HepG2 (cell line): ENCODE measurements at regions not wholly inside any gene's neighbourhood (a gene's known extent, or its start where the extent isn't known, plus 50 kb on each side); places are given as distances from the start of the nearest gene placed in this dataset.

ENCODE experiments used
- CC2D1A ChIP-seq: sonication (generic); formaldehyde crosslinking; IDR thresholded peaks from 2 replicates; pipeline ENCODE4 v1.8.1; 2023; ENCODE audit warnings: mild to moderate bottlenecking, missing genetic modification reagents
- CTCF ChIP-seq: sonication (generic); formaldehyde crosslinking; IDR thresholded peaks from 2 replicates; pipeline ENCODE4 v1.5.0; 2020; ENCODE audit warnings: mild to moderate bottlenecking, missing genetic modification reagents, moderate library complexity
- JARID2 ChIP-seq: sonication (generic); formaldehyde crosslinking; IDR thresholded peaks from 2 replicates; pipeline ENCODE4 v1.8.1; 2023; ENCODE audit warnings: missing genetic modification reagents, inconsistent platforms; ENCODE audit not compliant: insufficient replicate concordance
- RFX5 ChIP-seq: IDR thresholded peaks from 2 replicates; pipeline ENCODE4 v1.6.1; 2011; ENCODE audit warnings: low read depth, low read length, improper control_type of control experiment
- U2AF2 ChIP-seq: fragments of 200-400 bp; formaldehyde crosslinking; IDR thresholded peaks from 2 replicates; pipeline ENCODE4 v1.6.1; 2017; ENCODE audit warnings: low read depth, mild to moderate bottlenecking, low read length

DNA sequence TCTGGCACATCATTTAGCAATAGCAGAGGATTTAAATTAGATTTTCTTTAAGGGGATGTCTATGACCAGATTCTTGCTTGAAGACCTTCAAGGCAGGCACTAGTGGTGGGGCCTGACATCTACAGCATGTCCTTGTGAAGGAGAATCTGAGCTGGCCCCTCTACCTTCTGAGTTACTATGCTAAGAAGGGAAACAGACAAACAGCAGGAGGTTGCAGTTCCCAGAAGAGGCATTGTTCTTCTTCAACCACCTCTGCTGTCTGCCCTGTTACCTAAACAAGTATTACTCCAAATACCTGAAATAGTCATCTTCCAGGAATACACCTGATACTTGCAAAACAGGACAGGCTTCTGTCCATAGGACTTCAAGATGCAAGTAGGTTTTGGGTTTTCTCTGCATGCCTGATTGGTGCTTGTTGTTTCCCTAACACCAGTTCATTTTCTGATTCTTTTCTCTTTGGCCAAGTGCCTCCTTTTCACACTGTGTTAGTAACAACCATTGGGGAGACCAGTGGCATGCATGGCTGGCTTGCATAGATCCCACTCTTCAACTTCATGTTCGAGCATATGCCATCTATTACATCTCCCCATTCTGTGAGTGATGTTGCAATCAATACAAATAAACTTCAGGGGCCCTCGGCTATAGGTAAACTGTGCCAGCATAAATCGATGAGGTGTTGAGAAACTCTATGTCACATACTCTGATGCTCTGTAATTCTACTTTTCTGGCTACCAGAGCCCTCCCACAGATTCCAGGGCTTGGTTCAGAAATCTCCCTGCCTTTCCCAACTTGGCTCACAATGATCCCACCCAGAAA lies 93.0 kb upstream of the DUSP10 start:
- TF ChIP-seq CTCF (CRISPR knock-in tag): no peak
- TF ChIP-seq RFX5: no peak
- TF ChIP-seq CC2D1A (CRISPR knock-in tag): no peak
- TF ChIP-seq U2AF2: no peak
- TF ChIP-seq JARID2: no peak
